Pancreas (tissue), 10 donors: ENCODE measurements at regions not wholly inside any gene's neighbourhood (a gene's known extent, or its start where the extent isn't known, plus 50 kb on each side); places are given as distances from the start of the nearest gene placed in this dataset.

ENCODE experiments used
- ATAC-seq, 4 donors: fragments of 200-7000 bp; cut with Tn5 transposase; one replicate each; pipeline versions ENCODE4 v1.8.0 to v1.9.1; 2020; ENCODE audit warnings: mild to moderate bottlenecking in 4 of 4, moderate library complexity in 4 of 4
- DNase-seq, 6 donors: peaks; one replicate each; pipeline ENCODE4 v3.0.0-alpha.2; 2020
- FAIRE-seq: peaks from 2 replicates; lab custom pipeline; 2012; peaks lifted over from hg19 to GRCh38; lab: Jason Lieb, UNC
- H3K27ac ChIP-seq, 4 donors: fragments of 200-600 bp; sonication (generic); 1 replicate in 3 of 4; 2 replicates in 1 of 4; pipeline versions ENCODE4 v1.5.0 to v1.8.0; 2020
- H3K27me3 ChIP-seq, 4 donors: fragments of 200-600 bp; one replicate each; pipeline ENCODE4 v1.8.0; 2021
- H3K36me3 ChIP-seq, 3 donors: fragments of 200-600 bp; sonication (generic) in 1 of 3; one replicate each; pipeline versions ENCODE4 v1.5.0 to v1.8.0; 2020 to 2021
- H3K4me1 ChIP-seq, 3 donors: fragments of 200-600 bp; one replicate each; pipeline ENCODE4 v1.8.0; 2021
- H3K4me3 ChIP-seq, 4 donors: fragments of 200-600 bp; sonication (generic) in 2 of 4; one replicate each; pipeline versions ENCODE4 v1.5.0 to v1.8.0; 2020 to 2021
- H3K9me3 ChIP-seq, 4 donors: fragments of 200-600 bp; one replicate each; pipeline ENCODE4 v1.8.0; 2021
- WGBS, 2 donors: extraction: QIAGEN DNeasy Blood & Tissue Kit; methylation state at CpG; one replicate each; pipeline ENCODE4 v1.1.7; 2013; 5-methylcytosine and 5-hydroxymethylcytosine counted together
- intact Hi-C, 3 donors: fragments of 100-400 bp; cut with DNase I; formaldehyde crosslinking; loops; one replicate each; pipeline versions ENCODE4 v1.11.1 to v1.14.2; 2022
- TF ChIP-seq, protein P1 (sequence below), 4 donors: fragments of 200-600 bp; sonication (generic) in 3 of 4; IDR thresholded peaks; one replicate each; pipeline versions ENCODE4 v1.5.0 to v1.8.0; 2021; ENCODE audit warnings: antibody characterized with exemption in 4 of 4
- donor health status: healthy with polysubstance abuse.
- donor health status: DM: no; HTN: no; CAD: no; lungs with moderate emphysema.
- donor health status: DM: no; HTN: no; CAD: no.
- donor health status: control.
- donor health status: control.
- donor health status: Bipolar disorder and iron deficiency.
- donor health status: DM: yes; HTN: yes; CAD: no.
- donor health status: DM: no; HTN: no; CAD: no.
- donor health status: DM: no; HTN: no; CAD: no.
- donor health status: DM: yes; HTN: yes; CAD: no.

DNA sequence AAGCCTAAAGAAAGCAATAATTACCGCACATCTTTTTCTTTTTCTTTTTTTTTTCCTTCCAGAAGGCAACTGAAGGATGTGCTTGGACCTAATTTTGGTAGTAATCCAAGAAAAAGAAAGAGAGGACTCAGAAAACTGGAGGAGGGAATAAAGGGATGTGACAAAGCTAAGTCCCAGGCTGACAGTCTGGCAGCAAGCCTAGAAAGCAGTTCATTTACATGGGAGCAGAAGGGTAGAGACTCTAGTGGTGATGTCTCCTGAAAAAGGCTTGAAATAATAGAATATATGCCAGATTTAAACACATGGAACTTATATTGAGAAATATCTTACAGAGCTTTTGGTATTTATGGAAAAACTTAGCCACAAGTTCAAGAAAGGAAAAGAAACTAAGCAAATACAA lies 101.0 kb upstream of the SHISA6 start:
- intact Hi-C loops = loop anchor here in 1 of 3 donors (10.0 kb wide), 1 partner anchor 265 kb away; no protein-coding TSS in a partner anchor
- ATAC-seq (no peak), FAIRE-seq (no peak), DNase-seq (no peak)
- no peak overlapping the region for H3K27ac ChIP-seq
- no peaks in the 10 kb centered on the region for H3K4me1 ChIP-seq
- H3K4me3 ChIP-seq = no peak overlapping the region
- TF ChIP-seq, protein P1, sequence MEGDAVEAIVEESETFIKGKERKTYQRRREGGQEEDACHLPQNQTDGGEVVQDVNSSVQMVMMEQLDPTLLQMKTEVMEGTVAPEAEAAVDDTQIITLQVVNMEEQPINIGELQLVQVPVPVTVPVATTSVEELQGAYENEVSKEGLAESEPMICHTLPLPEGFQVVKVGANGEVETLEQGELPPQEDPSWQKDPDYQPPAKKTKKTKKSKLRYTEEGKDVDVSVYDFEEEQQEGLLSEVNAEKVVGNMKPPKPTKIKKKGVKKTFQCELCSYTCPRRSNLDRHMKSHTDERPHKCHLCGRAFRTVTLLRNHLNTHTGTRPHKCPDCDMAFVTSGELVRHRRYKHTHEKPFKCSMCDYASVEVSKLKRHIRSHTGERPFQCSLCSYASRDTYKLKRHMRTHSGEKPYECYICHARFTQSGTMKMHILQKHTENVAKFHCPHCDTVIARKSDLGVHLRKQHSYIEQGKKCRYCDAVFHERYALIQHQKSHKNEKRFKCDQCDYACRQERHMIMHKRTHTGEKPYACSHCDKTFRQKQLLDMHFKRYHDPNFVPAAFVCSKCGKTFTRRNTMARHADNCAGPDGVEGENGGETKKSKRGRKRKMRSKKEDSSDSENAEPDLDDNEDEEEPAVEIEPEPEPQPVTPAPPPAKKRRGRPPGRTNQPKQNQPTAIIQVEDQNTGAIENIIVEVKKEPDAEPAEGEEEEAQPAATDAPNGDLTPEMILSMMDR (IDR thresholded peaks at IDR 0.05) = no peak
- H3K36me3 ChIP-seq = no peaks in the 10 kb centered on the region
- H3K9me3 ChIP-seq = no peaks in the 10 kb centered on the region
- no peaks in the 10 kb centered on the region for H3K27me3 ChIP-seq
- 77 to 85% methylated on average over 1 of the region's 1 CpG for WGBS, 2 donors

DNA sequence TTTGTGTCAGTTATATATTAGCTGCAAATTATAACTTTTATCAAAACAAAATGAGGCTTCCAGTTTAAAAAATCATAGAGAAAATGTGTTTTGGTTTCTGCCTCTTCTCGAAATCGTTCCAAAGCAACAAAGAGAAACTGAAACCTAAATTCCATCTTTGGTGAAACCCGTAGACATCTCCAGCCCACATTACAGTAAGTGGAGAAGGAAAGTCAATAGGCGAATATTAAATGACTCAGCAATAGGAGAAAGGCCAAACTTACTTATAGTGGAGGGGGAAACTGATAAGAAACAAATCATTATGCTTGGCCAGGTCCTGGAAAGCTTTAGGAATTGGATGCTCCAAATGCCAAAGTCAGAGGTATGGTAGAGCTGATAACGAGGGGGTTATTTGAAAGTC lies 103.0 kb upstream of the SHISA6 start:
- Histone ChIP-seq H3K27ac (no peak overlapping the region), H3K4me3 (no peak overlapping the region), H3K36me3 (no peaks in the 10 kb centered on the region), H3K4me1 (no peaks in the 10 kb centered on the region), H3K27me3 (no peaks in the 10 kb centered on the region), H3K9me3 (no peaks in the 10 kb centered on the region)
- DNase-seq (no peak), ATAC-seq (no peak), FAIRE-seq (no peak)
- WGBS, 2 donors = 47 to 65% methylated on average over 5 of the region's 5 CpGs
- TF ChIP-seq, protein P1 (IDR thresholded peaks at IDR 0.05) = no peak
- intact Hi-C loops = no loop called here

DNA sequence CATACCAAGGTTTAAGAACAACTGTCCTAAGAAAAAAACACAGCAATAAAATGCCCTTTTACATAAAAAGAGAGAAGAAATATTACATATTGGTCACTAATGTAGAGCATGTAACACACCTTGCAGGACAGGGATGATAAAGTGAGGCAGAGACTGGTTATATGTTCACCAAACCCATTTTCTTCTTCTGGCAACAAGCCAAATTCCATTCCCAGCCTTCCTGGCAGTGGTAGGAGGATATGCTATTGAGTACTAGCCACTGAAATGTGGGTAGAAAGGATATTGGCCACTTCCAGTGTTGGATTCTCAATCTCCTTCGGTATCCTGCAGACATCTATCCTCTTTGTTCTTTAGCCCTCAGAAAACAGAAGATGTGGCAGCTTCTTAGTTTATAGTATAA lies 105.2 kb upstream of the SHISA6 start:
- no peaks in the 10 kb centered on the region for H3K9me3 ChIP-seq
- no peaks in the 10 kb centered on the region for H3K4me1 ChIP-seq
- TF ChIP-seq, protein P1 (IDR thresholded peaks at IDR 0.05) = no peak
- H3K27ac ChIP-seq = no peak overlapping the region
- H3K4me3 ChIP-seq = no peak overlapping the region
- H3K36me3 ChIP-seq = no peaks in the 10 kb centered on the region
- no peak for ATAC-seq
- 75 to 100% methylated on average over 1 of the region's 1 CpG for WGBS, 2 donors
- no peak for DNase-seq
- intact Hi-C loops = no loop called here
- H3K27me3 ChIP-seq = no peaks in the 10 kb centered on the region
- FAIRE-seq = no peak

DNA sequence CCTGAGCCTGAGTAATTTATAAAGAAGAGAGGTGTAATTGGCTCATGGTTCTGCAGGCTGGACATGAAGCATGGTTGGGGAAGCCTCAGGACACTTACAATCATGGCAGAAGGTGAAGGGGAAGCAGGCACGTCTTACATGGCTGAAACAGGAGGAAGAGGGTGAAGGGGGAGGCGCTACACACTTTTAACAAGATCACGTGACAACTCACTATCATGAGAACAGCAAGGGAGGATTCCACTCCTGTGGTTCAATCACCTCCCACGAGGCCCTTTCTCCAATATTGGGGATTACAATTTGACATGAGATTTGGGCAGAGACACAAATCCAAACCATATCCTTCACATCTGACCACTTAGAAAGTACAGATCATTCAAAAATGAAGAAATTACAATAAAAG lies 110.6 kb upstream of the SHISA6 start:
- TF ChIP-seq, protein P1 (IDR thresholded peaks at IDR 0.05) = no peak
- WGBS, 2 donors = 50 to 51% methylated on average over 4 of the region's 4 CpGs
- intact Hi-C loops = no loop called here
- Histone ChIP-seq H3K4me1 (no peaks in the 10 kb centered on the region), H3K4me3 (no peak overlapping the region), H3K36me3 (no peaks in the 10 kb centered on the region), H3K27ac (no peak overlapping the region), H3K9me3 (no peaks in the 10 kb centered on the region), H3K27me3 (no peaks in the 10 kb centered on the region)
- DNase-seq (no peak), FAIRE-seq (no peak), ATAC-seq (no peak)

DNA sequence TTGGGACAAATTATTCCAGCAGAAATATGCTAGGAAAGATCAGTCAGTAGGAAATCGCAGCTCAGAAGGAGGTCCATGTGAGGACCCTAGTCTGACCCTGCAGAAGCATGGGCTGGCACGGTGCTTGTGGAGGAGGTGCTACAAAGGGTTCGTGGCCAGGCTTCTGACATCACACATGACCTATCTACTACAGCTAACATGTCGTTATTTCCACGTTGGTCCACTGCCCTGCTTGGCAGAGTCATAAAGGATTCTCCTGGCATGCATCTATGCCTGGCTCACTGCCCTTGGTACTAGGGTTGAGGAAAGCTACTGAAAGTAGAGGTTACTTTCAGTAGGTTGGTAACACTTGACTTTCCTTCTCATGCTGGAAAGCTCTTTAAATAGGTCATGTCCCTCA lies 118.1 kb upstream of the SHISA6 start:
- Histone ChIP-seq H3K4me3 (no peak overlapping the region), H3K27me3 (no peaks in the 10 kb centered on the region), H3K4me1 (no peaks in the 10 kb centered on the region), H3K9me3 (no peaks in the 10 kb centered on the region), H3K27ac (no peak overlapping the region), H3K36me3 (no peaks in the 10 kb centered on the region)
- peak in 1 of 6 donors; percentile 27 for DNase-seq
- intact Hi-C loops = no loop called here
- no peak for FAIRE-seq
- ATAC-seq = no peak
- TF ChIP-seq, protein P1 (IDR thresholded peaks at IDR 0.05) = no peak
- 36 to 47% methylated on average over 5 of the region's 5 CpGs for WGBS, 2 donors
